ENCODE measurements at regions not wholly inside any gene's neighbourhood (a gene's known extent, or its start where the extent isn't known, plus 50 kb on each side); places are given as distances from the start of the nearest gene placed in this dataset.

- intact Hi-C loops (cut with DNase I): no loop called here
- no peak for DNase-seq
Measured at GRCh38 chr11:36822829-36823228, 224.8 kb upstream of the RAG2 start.

- DNase-seq: peak in 2 of 10 donors; percentile 16 to 59
- intact Hi-C loops (cut with DNase I): no loop called here
Measured at GRCh38 chr11:36818410-36818809, 220.4 kb upstream of the RAG2 start.

- peak in 1 of 10 donors; percentile 33 for DNase-seq
- intact Hi-C loops (cut with DNase I): no loop called here
Measured at GRCh38 chr11:36817336-36817965, 219.4 kb upstream of the RAG2 start.

GRCh38 chr11:36809303-36809702 lies 211.3 kb upstream of the RAG2 start:
- intact Hi-C loops (cut with DNase I): no loop called here
- no peak for DNase-seq

- intact Hi-C loops (cut with DNase I): no loop called here
- no peak for DNase-seq
Measured at GRCh38 chr11:36807871-36808270, 209.8 kb upstream of the RAG2 start.

- no peak for DNase-seq
- intact Hi-C loops (cut with DNase I): no loop called here
Measured at GRCh38 chr11:36803084-36803483, 205.0 kb upstream of the RAG2 start.

- DNase-seq: no peak
- intact Hi-C loops (cut with DNase I): no loop called here
Measured at GRCh38 chr11:36792996-36793914, 195.2 kb upstream of the RAG2 start.

GRCh38 chr11:36791957-36792356 lies 193.9 kb upstream of the RAG2 start:
- DNase-seq: no peak
- intact Hi-C loops (cut with DNase I): no loop called here

- no peak for DNase-seq
- intact Hi-C loops (cut with DNase I): no loop called here
Measured at GRCh38 chr11:36790526-36790925, 192.5 kb upstream of the RAG2 start.

GRCh38 chr11:36783808-36784207 lies 185.8 kb upstream of the RAG2 start:
- intact Hi-C loops (cut with DNase I): no loop called here
- no peak for DNase-seq

- no peak for DNase-seq
- intact Hi-C loops (cut with DNase I): no loop called here
Measured at GRCh38 chr11:36779791-36780190, 181.8 kb upstream of the RAG2 start.

- intact Hi-C loops (cut with DNase I): no loop called here
Measured at GRCh38 chr11:36777311-36777710, 179.3 kb upstream of the RAG2 start.

GRCh38 chr11:36775756-36776155 lies 177.7 kb upstream of the RAG2 start:
- intact Hi-C loops (cut with DNase I): no loop called here

More at GRCh38 chr11:36777311-36777710, 179.3 kb upstream of the RAG2 start:
- DNase-seq: no peak

GRCh38 chr11:36775130-36775529 lies 177.1 kb upstream of the RAG2 start:
- no peak for DNase-seq
- intact Hi-C loops (cut with DNase I): no loop called here

More at GRCh38 chr11:36775756-36776155, 177.7 kb upstream of the RAG2 start:
- DNase-seq: no peak

GRCh38 chr11:36774603-36775002 lies 176.6 kb upstream of the RAG2 start:
- intact Hi-C loops (cut with DNase I): no loop called here
- no peak for DNase-seq

GRCh38 chr11:36763187-36763586 lies 165.2 kb upstream of the RAG2 start:
- intact Hi-C loops (cut with DNase I): no loop called here

GRCh38 chr11:36757075-36757474 lies 159.0 kb upstream of the RAG2 start:
- intact Hi-C loops (cut with DNase I): no loop called here

More at GRCh38 chr11:36763187-36763586, 165.2 kb upstream of the RAG2 start:
- DNase-seq: no peak

GRCh38 chr11:36753960-36754359 lies 155.9 kb upstream of the RAG2 start:
- intact Hi-C loops (cut with DNase I): no loop called here

More at GRCh38 chr11:36757075-36757474, 159.0 kb upstream of the RAG2 start:
- no peak for DNase-seq

GRCh38 chr11:36751996-36752395 lies 154.0 kb upstream of the RAG2 start:
- intact Hi-C loops (cut with DNase I): no loop called here
- no peak for DNase-seq

More at GRCh38 chr11:36753960-36754359, 155.9 kb upstream of the RAG2 start:
- no peak for DNase-seq

GRCh38 chr11:36751335-36751781 lies 153.3 kb upstream of the RAG2 start:
- DNase-seq: peak in 1 of 10 donors; percentile 61
- intact Hi-C loops (cut with DNase I): no loop called here

GRCh38 chr11:36750349-36750748 lies 152.3 kb upstream of the RAG2 start:
- intact Hi-C loops (cut with DNase I): no loop called here
- no peak for DNase-seq

Measured in posterior cingulate gyrus (tissue), 11 donors.